GM18507 (cell line): ENCODE measurements at regions not wholly inside any gene's neighbourhood (a gene's known extent, or its start where the extent isn't known, plus 50 kb on each side); places are given as distances from the start of the nearest gene placed in this dataset.

Source experiments
- DNase-seq: peaks from one replicate; pipeline ENCODE4 v3.0.0; 2011; ENCODE audit warnings: low read depth; ENCODE audit not compliant: insufficient read length; ENCODE audit errors: extremely low spot score
- FAIRE-seq: peaks from 2 replicates; lab custom pipeline; 2011; peaks lifted over from hg19 to GRCh38; lab: Jason Lieb, UNC

DNA sequence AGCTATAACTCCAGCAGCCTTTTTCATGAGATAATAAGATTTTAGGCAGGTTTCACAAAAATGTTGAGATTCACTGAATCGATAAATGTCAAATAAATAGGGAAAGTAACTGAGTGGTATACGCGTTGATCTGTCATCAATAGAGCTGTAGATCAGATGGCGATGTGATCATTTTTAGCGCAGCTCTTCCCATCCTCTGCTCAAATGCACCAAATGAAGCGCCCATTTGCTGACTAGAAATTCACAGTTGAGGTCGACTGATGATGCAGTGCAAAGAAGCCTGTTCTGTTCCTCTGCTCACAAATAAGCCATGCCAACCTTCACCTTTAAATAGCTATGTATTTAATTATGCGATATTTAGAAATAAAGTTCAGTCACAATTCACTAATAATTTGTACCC is 693.5 kb downstream of the ARHGAP15 start:
- no peak for FAIRE-seq
- DNase-seq: no peak

DNA sequence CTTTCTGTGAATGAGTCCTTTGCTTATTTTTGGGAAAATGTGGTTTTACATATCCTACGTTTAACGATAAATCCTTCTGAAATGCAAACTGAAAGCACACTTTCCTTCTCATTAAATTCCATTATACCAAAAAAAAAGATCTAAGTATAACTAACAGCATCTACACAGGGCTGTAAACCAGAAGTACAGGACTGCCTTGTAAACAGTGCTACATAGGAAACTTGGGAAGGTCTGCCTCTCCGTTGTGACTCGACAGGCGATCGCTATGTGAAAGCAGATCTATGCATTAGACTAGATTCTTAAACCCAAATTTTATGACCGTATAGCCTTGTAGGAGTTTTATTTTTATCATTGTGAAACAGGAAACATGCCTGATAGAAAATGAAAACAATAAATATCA is 690.5 kb downstream of the ARHGAP15 start:
- FAIRE-seq (no peak), DNase-seq (no peak)

DNA sequence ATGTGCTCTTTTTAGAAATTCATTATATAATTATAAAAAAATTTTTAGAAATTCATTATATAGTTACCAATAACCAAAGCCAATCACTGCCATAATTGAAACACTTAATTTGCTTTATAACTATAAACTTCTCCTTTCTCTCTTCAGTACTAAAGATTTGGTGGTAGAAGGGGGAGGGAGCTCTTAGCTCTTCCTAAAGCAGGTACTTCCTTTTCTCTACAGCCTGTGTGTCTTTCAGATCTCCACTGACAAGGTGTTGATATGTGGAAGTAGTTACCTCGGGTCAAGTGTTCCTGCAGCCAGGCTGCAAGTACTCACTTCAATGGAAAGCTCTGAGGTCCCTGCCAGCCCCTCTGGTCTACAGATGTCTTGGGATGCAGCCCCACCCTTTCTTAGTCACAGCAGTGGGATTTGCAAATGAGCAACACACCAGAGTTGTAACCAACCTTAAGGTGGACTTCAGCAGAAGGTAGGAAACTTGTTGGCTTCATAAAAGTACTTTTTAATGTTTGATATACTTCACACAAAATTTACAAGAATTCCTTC is 690.0 kb downstream of the ARHGAP15 start:
- no peak for FAIRE-seq

More for the DNA sequence above, 690.0 kb downstream of the ARHGAP15 start:
- no peak for DNase-seq
